ENCODE measurements at regions not wholly inside any gene's neighbourhood (a gene's known extent, or its start where the extent isn't known, plus 50 kb on each side); places are given as distances from the start of the nearest gene placed in this dataset.

GRCh38 chr7:47221826-47222225, 360.1 kb downstream of the TNS3 start:
- DNase-seq (ENCODE audit: low read depth, low spot score): no peak
- H3K4me3 ChIP-seq (ENCODE audit: low read depth, low read length): no peak overlapping the region
- POLR2A ChIA-PET: no interaction called here
- TF ChIP-seq CTCF (IDR thresholded peaks at IDR 0.05; ENCODE audit: insufficient read depth, low read length, missing control alignments): no peak
- CTCF ChIA-PET: no interaction called here

GRCh38 chr7:47218378-47219176, 363.3 kb downstream of the TNS3 start:
- peak; percentile 29 for DNase-seq (ENCODE audit: low read depth, low spot score)
- TF ChIP-seq CTCF (IDR thresholded peaks at IDR 0.05; ENCODE audit: insufficient read depth, low read length, missing control alignments): no peak
- POLR2A ChIA-PET: interaction anchor here (1.3 kb wide), 1 partner anchor 16 kb away, joined by 4 read pairs; no protein-coding TSS in a partner anchor
- no peak overlapping the region for H3K4me3 ChIP-seq (ENCODE audit: low read depth, low read length)
- CTCF ChIA-PET: interaction anchor here (0.8 to 1.3 kb wide), 4 partner anchors 10 to 1296 kb away, joined by 3 read pairs; no protein-coding TSS in a partner anchor

GRCh38 chr7:47217570-47218360, 364.1 kb downstream of the TNS3 start:
- ChIA-PET CTCF (interaction anchor here (1.0 to 1.3 kb wide), 2 partner anchors 9 to 38 kb away, joined by 3 read pairs; no protein-coding TSS in a partner anchor), POLR2A (no interaction called here)
- no peak for DNase-seq (ENCODE audit: low read depth, low spot score)
- H3K4me3 ChIP-seq (ENCODE audit: low read depth, low read length): no peak overlapping the region
- TF ChIP-seq CTCF (IDR thresholded peaks at IDR 0.05; ENCODE audit: insufficient read depth, low read length, missing control alignments): no peak

- no peak for DNase-seq (ENCODE audit: low read depth, low spot score)
Measured at GRCh38 chr7:47217086-47217485, 364.8 kb downstream of the TNS3 start.

GRCh38 chr7:47216439-47216838, 365.5 kb downstream of the TNS3 start:
- no peak overlapping the region for H3K4me3 ChIP-seq (ENCODE audit: low read depth, low read length)
- no peak for DNase-seq (ENCODE audit: low read depth, low spot score)
- ChIA-PET POLR2A (interaction anchor here (0.5 kb wide), 1 partner anchor 224 kb away, joined by 3 read pairs; no protein-coding TSS in a partner anchor), CTCF (interaction anchor here (1.3 kb wide), 1 partner anchor 18 kb away, joined by 3 read pairs; no protein-coding TSS in a partner anchor)
- no peak for TF ChIP-seq CTCF (IDR thresholded peaks at IDR 0.05; ENCODE audit: insufficient read depth, low read length, missing control alignments)

More at GRCh38 chr7:47217086-47217485, 364.8 kb downstream of the TNS3 start:
- CTCF ChIA-PET: no interaction called here
- no peak for TF ChIP-seq CTCF (IDR thresholded peaks at IDR 0.05; ENCODE audit: insufficient read depth, low read length, missing control alignments)
- POLR2A ChIA-PET: no interaction called here
- no peak overlapping the region for H3K4me3 ChIP-seq (ENCODE audit: low read depth, low read length)

GRCh38 chr7:47215640-47216039, 366.3 kb downstream of the TNS3 start:
- ChIA-PET CTCF (interaction anchor here (1.3 kb wide), 1 partner anchor 19 kb away, joined by 3 read pairs; no protein-coding TSS in a partner anchor), POLR2A (no interaction called here)
- H3K4me3 ChIP-seq (ENCODE audit: low read depth, low read length): no peak overlapping the region
- DNase-seq (ENCODE audit: low read depth, low spot score): no peak
- no peak for TF ChIP-seq CTCF (IDR thresholded peaks at IDR 0.05; ENCODE audit: insufficient read depth, low read length, missing control alignments)

Measured in AG04449 (cell line).